Astrocyte (in vitro differentiated cells and primary cell): ENCODE measurements at regions not wholly inside any gene's neighbourhood (a gene's known extent, or its start where the extent isn't known, plus 50 kb on each side); places are given as distances from the start of the nearest gene placed in this dataset.
A peak's percentile ranks its signal among the peaks of the same experiment; 100 is the strongest.
"Not testable (repeated sequence)": the region's sequence is repeated elsewhere in the genome, so short reads cannot be mapped to it uniquely, and the experiment has no call there.

Experiments used
- DNase-seq: peaks from one replicate; pipeline ENCODE4 v3.0.0-alpha.2; 2010; ENCODE audit warnings: low read depth
- FAIRE-seq: peaks from 2 replicates; lab custom pipeline; 2011; peaks lifted over from hg19 to GRCh38; lab: Jason Lieb, UNC
- H2AFZ ChIP-seq: 2 replicates; pipeline ENCODE4 v1.6.0; 2012; ENCODE audit warnings: low read depth, low read length, inconsistent platforms
- H3K27ac ChIP-seq: 2 replicates; pipeline ENCODE4 v1.5.1; 2011; ENCODE audit warnings: low read depth, low read length, inconsistent platforms
- H3K27me3 ChIP-seq: 2 replicates; pipeline ENCODE4 v1.6.0; 2011; ENCODE audit warnings: low read length, inconsistent platforms; ENCODE audit not compliant: insufficient read depth
- H3K36me3 ChIP-seq: 2 replicates; pipeline ENCODE4 v1.5.1; 2011; ENCODE audit warnings: low read length, inconsistent platforms; ENCODE audit not compliant: insufficient read depth
- H3K4me1 ChIP-seq: 2 replicates; pipeline ENCODE4 v1.5.1; 2011; ENCODE audit warnings: low read length, inconsistent platforms; ENCODE audit not compliant: insufficient read depth
- H3K4me2 ChIP-seq: 2 replicates; pipeline ENCODE4 v1.6.0; 2012; ENCODE audit warnings: low read length, inconsistent platforms
- H3K4me3 ChIP-seq: 2 replicates; pipeline ENCODE4 v1.5.1; 2011; ENCODE audit warnings: low read depth, mild to moderate bottlenecking, low read length, inconsistent platforms; ENCODE audit not compliant: insufficient read depth
- H3K79me2 ChIP-seq: 2 replicates; pipeline ENCODE4 v1.6.0; 2012; ENCODE audit warnings: mild to moderate bottlenecking, low read length, inconsistent platforms; ENCODE audit not compliant: insufficient read depth
- H3K9ac ChIP-seq: 2 replicates; pipeline ENCODE4 v1.6.0; 2012; ENCODE audit warnings: mild to moderate bottlenecking, low read length, inconsistent platforms
- H3K9me3 ChIP-seq: 2 replicates; pipeline ENCODE4 v1.5.1; 2012; ENCODE audit warnings: low read depth, mild to moderate bottlenecking, low read length, inconsistent platforms; ENCODE audit not compliant: insufficient read depth
- H4K20me1 ChIP-seq: 2 replicates; pipeline ENCODE4 v1.6.0; 2012; ENCODE audit warnings: low read length, inconsistent platforms; ENCODE audit not compliant: insufficient read depth
- H3K27ac Mint-ChIP-seq: one replicate; pipeline ENCODE4 v1.8.0; 2021; ENCODE audit warnings: mild to moderate bottlenecking, mixed read lengths; ENCODE audit not compliant: unreplicated experiment
- H3K27me3 Mint-ChIP-seq: one replicate; pipeline ENCODE4 v1.8.0; 2021; ENCODE audit warnings: low read depth, mixed read lengths; ENCODE audit not compliant: unreplicated experiment
- H3K36me3 Mint-ChIP-seq: one replicate; pipeline ENCODE4 v1.8.0; 2021; ENCODE audit warnings: low read depth, mixed read lengths; ENCODE audit not compliant: unreplicated experiment
- H3K4me1 Mint-ChIP-seq: one replicate; pipeline ENCODE4 v1.8.0; 2021; ENCODE audit warnings: low read depth, mixed read lengths; ENCODE audit not compliant: unreplicated experiment
- H3K4me3 Mint-ChIP-seq: one replicate; pipeline ENCODE4 v1.8.0; 2021; ENCODE audit warnings: mild to moderate bottlenecking, moderate library complexity, mixed read lengths; ENCODE audit not compliant: unreplicated experiment
- H3K9me3 Mint-ChIP-seq: one replicate; pipeline ENCODE4 v1.8.0; 2021; ENCODE audit warnings: mild to moderate bottlenecking, mixed read lengths; ENCODE audit not compliant: unreplicated experiment
- CTCF ChIP-seq: IDR thresholded peaks from 2 replicates; pipeline ENCODE4 v1.5.1; 2011; ENCODE audit warnings: low read depth, mild to moderate bottlenecking, inconsistent platforms, low read length, moderate library complexity; ENCODE audit not compliant: insufficient read depth
- EZH2 ChIP-seq: IDR thresholded peaks from 2 replicates; pipeline ENCODE4 v1.6.1; 2012; ENCODE audit warnings: mild to moderate bottlenecking, low read length, inconsistent platforms; ENCODE audit not compliant: insufficient read depth

GRCh38 chrX:45619290-45619689, 418.6 kb upstream of the DIPK2B start:
- Histone ChIP-seq H3K9ac (no peak overlapping the region), H3K4me2 (peak overlapping the region; percentile 10), H3K4me3 (no peak overlapping the region), H3K36me3 (no peaks in the 10 kb centered on the region), H3K27me3 (no peaks in the 10 kb centered on the region), H3K79me2 (no peaks in the 10 kb centered on the region), H2AFZ (no peak overlapping the region), H3K27ac (peak overlapping the region; percentile 53), H3K4me1 (peaks cover 22% of the 10 kb centered on the region), H4K20me1 (no peaks in the 10 kb centered on the region), H3K9me3 (peaks cover 3% of the 10 kb centered on the region)
- Mint-ChIP-seq H3K9me3 (peaks cover 3% of the 10 kb centered on the region), H3K36me3 (no peaks in the 10 kb centered on the region), H3K27ac (peak overlapping the region; percentile 42), H3K4me1 (peaks cover 29% of the 10 kb centered on the region), H3K27me3 (no peaks in the 10 kb centered on the region), H3K4me3 (no peak overlapping the region)
- DNase-seq (peak; percentile 71), FAIRE-seq (peak; percentile 98)
- TF ChIP-seq CTCF: no peak
- no peak for TF ChIP-seq EZH2

- not testable (repeated sequence) for H3K36me3 Mint-ChIP-seq, H3K27me3 ChIP-seq, H3K27ac ChIP-seq, H3K27me3 Mint-ChIP-seq, H3K4me2 ChIP-seq, H3K9me3 ChIP-seq, H3K9ac ChIP-seq, H3K4me3 Mint-ChIP-seq, H3K79me2 ChIP-seq, H3K4me1 Mint-ChIP-seq, H2AFZ ChIP-seq, H3K4me3 ChIP-seq, H3K27ac Mint-ChIP-seq, H3K36me3 ChIP-seq, DNase-seq, H3K9me3 Mint-ChIP-seq, H4K20me1 ChIP-seq, H3K4me1 ChIP-seq
- FAIRE-seq: peak; percentile 59
Measured at GRCh38 chrX:45615591-45615990, 414.9 kb upstream of the DIPK2B start.

GRCh38 chrX:45614853-45615252, 414.2 kb upstream of the DIPK2B start:
- H3K27me3 Mint-ChIP-seq: no peaks in the 10 kb centered on the region
- peaks cover 6% of the 10 kb centered on the region for H3K9me3 Mint-ChIP-seq

More at GRCh38 chrX:45614853-45615252, 414.2 kb upstream of the DIPK2B start:
- Mint-ChIP-seq H3K4me3 (no peak overlapping the region), H3K27ac (no peak overlapping the region), H3K36me3 (no peaks in the 10 kb centered on the region), H3K4me1 (peaks cover 8% of the 10 kb centered on the region)
- DNase-seq (no peak), FAIRE-seq (peak; percentile 65)
- no peaks in the 10 kb centered on the region for H3K79me2 ChIP-seq
- H3K4me2 ChIP-seq: no peak overlapping the region
- H4K20me1 ChIP-seq: no peaks in the 10 kb centered on the region
- H3K4me1 ChIP-seq: no peaks in the 10 kb centered on the region
- TF ChIP-seq CTCF: no peak
- no peak for TF ChIP-seq EZH2
- no peak overlapping the region for H3K4me3 ChIP-seq
- H3K27me3 ChIP-seq: no peaks in the 10 kb centered on the region
- H2AFZ ChIP-seq: no peak overlapping the region
- no peaks in the 10 kb centered on the region for H3K36me3 ChIP-seq
- no peak overlapping the region for H3K9ac ChIP-seq
- no peak overlapping the region for H3K27ac ChIP-seq
- H3K9me3 ChIP-seq: peaks cover 3% of the 10 kb centered on the region
